GM23338 (cell line): ENCODE measurements at regions not wholly inside any gene's neighbourhood (a gene's known extent, or its start where the extent isn't known, plus 50 kb on each side); places are given as distances from the start of the nearest gene placed in this dataset.

Source experiments
- ATAC-seq: fragments of 200-7000 bp; cut with Tn5 transposase; 3 replicates; pipeline ENCODE4 v1.9.1; 2020
- DNase-seq: peaks from one replicate; pipeline ENCODE4 v3.0.0-alpha.2; 2015; ENCODE audit warnings: low spot score
- H2AFZ ChIP-seq: fragments of 200-600 bp; sonication (generic); 2 replicates; pipeline ENCODE4 v1.8.0; 2016; ENCODE audit warnings: antibody characterized with exemption, mild to moderate bottlenecking, moderate library complexity
- H3F3A ChIP-seq: fragments of 200-600 bp; sonication (generic); replicated peaks from 2 replicates; pipeline ENCODE4 v1.8.0; 2017; ENCODE audit warnings: antibody characterized with exemption, mixed run types, low read depth
- H3K27ac ChIP-seq: fragments of 200-600 bp; sonication (generic); 2 replicates; pipeline ENCODE4 v1.6.1; 2016; ENCODE audit warnings: low read depth
- H3K27me3 ChIP-seq: fragments of 200-600 bp; sonication (generic); 2 replicates; pipeline ENCODE4 v1.8.0; 2016; ENCODE audit warnings: mild to moderate bottlenecking, mixed run types, moderate library complexity; ENCODE audit not compliant: insufficient read depth
- H3K36me3 ChIP-seq: fragments of 200-600 bp; sonication (generic); 2 replicates; pipeline ENCODE4 v1.8.0; 2016; ENCODE audit warnings: mild to moderate bottlenecking; ENCODE audit not compliant: insufficient read depth
- H3K4me1 ChIP-seq: fragments of 200-600 bp; sonication (generic); 2 replicates; pipeline ENCODE4 v1.8.0; 2016; ENCODE audit warnings: mild to moderate bottlenecking, moderate library complexity; ENCODE audit not compliant: insufficient read depth
- H3K4me2 ChIP-seq: fragments of 200-600 bp; sonication (generic); 2 replicates; pipeline ENCODE4 v1.7.1; 2017; ENCODE audit warnings: mixed run types
- H3K4me3 ChIP-seq: fragments of 200-600 bp; sonication (generic); 2 replicates; pipeline ENCODE4 v1.6.1; 2016; ENCODE audit warnings: mixed run types
- H3K79me2 ChIP-seq: fragments of 200-600 bp; sonication (generic); replicated peaks from 2 replicates; pipeline ENCODE4 v1.8.0; 2017; ENCODE audit warnings: mild to moderate bottlenecking; ENCODE audit not compliant: insufficient read depth
- H3K9me2 ChIP-seq: fragments of 200-600 bp; sonication (generic); 2 replicates; pipeline ENCODE4 v1.8.0; 2017; ENCODE audit not compliant: insufficient read depth
- H4K20me1 ChIP-seq: fragments of 200-600 bp; sonication (generic); replicated peaks from 2 replicates; pipeline ENCODE4 v1.8.0; 2017; ENCODE audit warnings: mild to moderate bottlenecking; ENCODE audit not compliant: insufficient read depth
- H3K27ac Mint-ChIP-seq: 2 replicates; pipeline ENCODE4 v1.8.0; 2020; ENCODE audit warnings: inconsistent platforms, mild to moderate bottlenecking, moderate library complexity, mixed read lengths
- H3K27me3 Mint-ChIP-seq: 3 replicates; pipeline ENCODE4 v1.8.0; 2022; ENCODE audit warnings: low read depth, mild to moderate bottlenecking, moderate library complexity, mixed read lengths, inconsistent platforms; ENCODE audit not compliant: insufficient read depth, poor library complexity
- H3K36me3 Mint-ChIP-seq: 3 replicates; pipeline ENCODE4 v1.8.0; 2021; ENCODE audit warnings: low read depth, mild to moderate bottlenecking, inconsistent platforms, moderate library complexity, mixed read lengths
- H3K4me1 Mint-ChIP-seq: 3 replicates; pipeline ENCODE4 v1.8.0; 2020; ENCODE audit warnings: mild to moderate bottlenecking, inconsistent platforms, mixed read lengths
- H3K4me3 Mint-ChIP-seq: 3 replicates; pipeline ENCODE4 v1.8.0; 2021; ENCODE audit warnings: moderate library complexity, mild to moderate bottlenecking, inconsistent platforms, mixed read lengths
- H3K9me3 Mint-ChIP-seq: 3 replicates; pipeline ENCODE4 v1.8.0; 2020; ENCODE audit warnings: moderate library complexity, mild to moderate bottlenecking, inconsistent platforms, mixed read lengths
- CREB1 ChIP-seq: fragments of 250-450 bp; sonication (Bioruptor Pico); IDR thresholded peaks from 2 replicates; pipeline ENCODE4 v1.5.0; 2020; ENCODE audit warnings: low read depth, mild to moderate bottlenecking, moderate library complexity
- CTCF ChIP-seq, 2 experiments: fragments of 200-600 bp in 1 of 2; sonication (generic) in 1 of 2; conservative IDR thresholded peaks; 2 replicates each; pipeline versions ENCODE4 v1.5.1 to v1.6.1; 2016 to 2017; ENCODE audit warnings: antibody characterized with exemption in 2 of 2, low read depth in 2 of 2, mild to moderate bottlenecking in 2 of 2, moderate library complexity in 1 of 2
- ETS1 ChIP-seq: IDR thresholded peaks from 2 replicates; pipeline ENCODE4 v1.6.1; 2016; ENCODE audit warnings: antibody characterized with exemption
- EZH2 ChIP-seq: fragments of 200-600 bp; sonication (generic); IDR thresholded peaks from one replicate; pipeline ENCODE4 v1.8.0; 2017; ENCODE audit warnings: antibody characterized with exemption, mild to moderate bottlenecking, low read depth; ENCODE audit not compliant: unreplicated experiment
- EZH2phosphoT487 ChIP-seq: fragments of 200-600 bp; sonication (generic); IDR thresholded peaks from one replicate; pipeline ENCODE4 v1.8.1; 2018; ENCODE audit warnings: antibody characterized with exemption; ENCODE audit not compliant: unreplicated experiment
- JUNB ChIP-seq: IDR thresholded peaks from one replicate; pipeline ENCODE4 v1.6.1; 2016; ENCODE audit warnings: antibody characterized with exemption; ENCODE audit not compliant: unreplicated experiment
- NANOG ChIP-seq: IDR thresholded peaks from 2 replicates; pipeline ENCODE4 v1.6.1; 2016; ENCODE audit warnings: antibody characterized with exemption, borderline replicate concordance
- POLR2AphosphoS5 ChIP-seq: IDR thresholded peaks from 2 replicates; pipeline ENCODE4 v1.6.1; 2016; ENCODE audit warnings: antibody characterized with exemption, low read depth
- REST ChIP-seq: IDR thresholded peaks from one replicate; pipeline ENCODE4 v1.6.1; 2018; ENCODE audit warnings: antibody characterized with exemption; ENCODE audit not compliant: unreplicated experiment
- STAT1 ChIP-seq: IDR thresholded peaks from one replicate; pipeline ENCODE4 v1.6.1; 2016; ENCODE audit warnings: antibody characterized with exemption; ENCODE audit not compliant: unreplicated experiment
- ZNF114 ChIP-seq: fragments of 250-450 bp; sonication (Bioruptor Pico); IDR thresholded peaks from 2 replicates; pipeline ENCODE4 v1.5.0; 2020; ENCODE audit warnings: mild to moderate bottlenecking, moderate library complexity
- ZNF331 ChIP-seq: fragments of 250-450 bp; sonication (Bioruptor Pico); IDR thresholded peaks from 2 replicates; pipeline ENCODE4 v1.5.0; 2020; ENCODE audit warnings: low read depth, mild to moderate bottlenecking, moderate library complexity
- ZNF462 ChIP-seq: fragments of 250-450 bp; sonication (Bioruptor Pico); IDR thresholded peaks from 2 replicates; pipeline ENCODE4 v1.5.0; 2020; ENCODE audit warnings: mild to moderate bottlenecking, moderate library complexity

GRCh38 chrX:39167791-39168190 lies 366.5 kb downstream of the MID1IP1 start:
- Histone ChIP-seq H3F3A (no peaks in the 10 kb centered on the region), H3K36me3 (no peaks in the 10 kb centered on the region), H3K4me3 (no peak overlapping the region), H3K4me2 (no peak overlapping the region), H3K79me2 (no peaks in the 10 kb centered on the region), H3K27me3 (peaks cover 5% of the 10 kb centered on the region), H3K4me1 (no peaks in the 10 kb centered on the region), H3K27ac (no peak overlapping the region), H4K20me1 (no peaks in the 10 kb centered on the region), H3K9me2 (no peaks in the 10 kb centered on the region), H2AFZ (no peak overlapping the region)
- Mint-ChIP-seq H3K4me1 (peaks cover 5% of the 10 kb centered on the region; the same call in 2 of the 3 replicates), H3K27me3 (peaks cover 5% of the 10 kb centered on the region), H3K36me3 (no peaks in the 10 kb centered on the region; the same call in 2 of the 3 replicates), H3K9me3 (no peaks in the 10 kb centered on the region; the same call in 2 of the 3 replicates), H3K27ac (no peak overlapping the region), H3K4me3 (no peak overlapping the region)
- TF ChIP-seq STAT1: no peak
- TF ChIP-seq EZH2phosphoT487: no peak
- no peak for TF ChIP-seq ZNF331
- no peak for TF ChIP-seq CREB1 (CRISPR knock-in tag)
- no peak for TF ChIP-seq JUNB
- no peak for TF ChIP-seq ZNF114 (CRISPR knock-in tag)
- no peak for TF ChIP-seq REST
- TF ChIP-seq EZH2: no peak
- TF ChIP-seq NANOG: no peak
- TF ChIP-seq ZNF462 (CRISPR knock-in tag): no peak
- no peak for TF ChIP-seq CTCF (conservative IDR thresholded peaks at IDR 0.05; ENCODE audit: low read depth in 2 of 2)
- no peak for TF ChIP-seq ETS1
- no peak for TF ChIP-seq POLR2AphosphoS5
- no peak for DNase-seq
- ATAC-seq: no peak
